Eye (tissue), 1 donor: ENCODE measurements at regions not wholly inside any gene's neighbourhood (a gene's known extent, or its start where the extent isn't known, plus 50 kb on each side); places are given as distances from the start of the nearest gene placed in this dataset.
"Not testable (repeated sequence)": the region's sequence is repeated elsewhere in the genome, so short reads cannot be mapped to it uniquely, and the experiment has no call there.

Experiments
- DNase-seq: peaks from one replicate; pipeline ENCODE4 v3.0.0-alpha.2; 2015

DNA sequence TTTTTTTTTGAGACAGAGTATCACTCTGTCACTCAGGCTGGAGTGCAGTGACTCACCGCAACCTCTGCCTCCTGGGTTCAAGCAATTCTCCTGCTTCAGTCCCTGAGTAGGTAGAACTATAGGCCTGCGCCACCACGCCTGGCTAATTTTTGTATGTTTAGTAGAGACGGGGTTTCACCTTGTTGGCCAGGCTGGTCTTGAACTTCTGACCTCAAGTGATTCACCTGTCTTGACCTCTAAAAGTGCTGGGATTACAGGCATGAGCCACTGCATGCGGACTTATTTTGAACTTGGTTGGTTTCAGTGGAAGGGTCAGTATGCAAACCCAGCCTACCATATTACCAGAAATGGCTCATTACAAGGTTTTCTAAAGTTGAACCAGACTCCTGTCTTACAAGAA lies 61.6 kb upstream of the GBA3 start:
- DNase-seq = not testable (repeated sequence)

- DNase-seq = no peak
These were observed 58.1 kb upstream of the GBA3 start for GRCh38 chr4:22634541-22635181.

DNA sequence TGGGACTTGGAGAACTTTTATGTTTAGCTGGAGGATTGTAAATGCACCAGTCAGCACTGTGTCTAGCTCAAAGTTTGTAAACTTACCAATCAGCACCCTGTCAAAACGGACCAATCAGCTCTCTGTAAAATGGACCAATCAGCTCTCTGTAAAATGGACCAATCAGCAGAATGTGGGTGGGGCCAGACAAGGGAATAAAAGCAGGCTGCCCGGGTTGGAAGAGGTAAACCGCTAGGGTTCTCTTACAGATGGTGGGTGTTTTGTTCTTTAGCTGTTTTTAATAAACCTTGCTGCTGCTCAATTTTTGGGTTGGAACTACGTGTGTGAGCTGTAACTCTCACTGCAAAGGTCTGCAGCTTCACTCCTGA lies 57.6 kb upstream of the GBA3 start:
- DNase-seq = not testable (repeated sequence)

DNA sequence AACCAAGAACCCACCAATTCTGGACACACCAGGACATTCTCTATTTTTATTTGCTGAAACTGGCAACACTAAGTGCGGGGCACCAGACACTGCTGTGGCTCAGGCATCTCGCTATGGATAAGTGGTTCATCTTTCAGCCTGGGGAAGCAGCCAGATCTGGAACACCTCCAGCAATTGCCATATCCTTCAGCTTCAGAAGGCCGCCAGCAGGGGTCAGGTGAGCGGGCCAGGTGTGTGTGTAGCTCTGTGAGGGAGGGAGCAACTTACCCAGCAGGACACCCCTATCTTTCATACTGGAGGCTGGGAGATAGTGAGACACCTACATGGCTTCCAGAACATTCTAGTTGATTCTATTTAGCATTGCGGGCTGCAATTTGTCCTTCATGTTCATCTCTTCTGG lies 57.0 kb upstream of the GBA3 start:
- DNase-seq = no peak

GRCh38 chr4:22637306-22637705 lies 55.4 kb upstream of the GBA3 start:
- no peak for DNase-seq
